Adrenal gland (tissue), 9 donors: ENCODE measurements at regions not wholly inside any gene's neighbourhood (a gene's known extent, or its start where the extent isn't known, plus 50 kb on each side); places are given as distances from the start of the nearest gene placed in this dataset.

Experiments
- DNase-seq, 7 donors: peaks; one replicate each; pipeline ENCODE4 v3.0.0-alpha.2; 2019 to 2020
- H3K27ac ChIP-seq, 5 donors: fragments of 200-600 bp; sonication (generic) in 4 of 5; 1 replicate in 3 of 5; 2 replicates in 2 of 5; pipeline versions ENCODE4 v1.5.1 to v1.8.0; 2016 to 2020; ENCODE audit warnings: mild to moderate bottlenecking in 1 of 5
- H3K27me3 ChIP-seq: fragments of 200-600 bp; 2 replicates; pipeline ENCODE4 v1.8.0; 2021
- H3K36me3 ChIP-seq, 2 donors: fragments of 200-600 bp; replicated peaks in 1 of 2; 1 replicate in 1 of 2; 2 replicates in 1 of 2; pipeline versions ENCODE4 v1.5.1 to v1.8.0; 2018 to 2022
- H3K4me1 ChIP-seq, 2 donors: fragments of 200-600 bp; replicated peaks in 1 of 2; 1 replicate in 1 of 2; 2 replicates in 1 of 2; pipeline versions ENCODE4 v1.5.1 to v1.8.0; 2018 to 2021
- H3K4me3 ChIP-seq, 4 donors: fragments of 200-600 bp; sonication (generic) in 3 of 4; one replicate each; pipeline ENCODE4 v1.5.1; 2016 to 2018
- H3K9me3 ChIP-seq, 3 donors: fragments of 200-600 bp; sonication (generic) in 1 of 3; replicated peaks in 1 of 3; 1 replicate in 2 of 3; 2 replicates in 1 of 3; pipeline versions ENCODE4 v1.5.1 to v1.8.0; 2016 to 2021
- POLR2A ChIP-seq, 2 donors: fragments of 450-650 bp; IDR thresholded peaks; one replicate each; pipeline ENCODE4 v1.6.1; 2017; ENCODE audit warnings: antibody characterized with exemption in 2 of 2, mild to moderate bottlenecking in 2 of 2, moderate library complexity in 1 of 2
- WGBS, 4 donors: extraction: QIAGEN DNeasy Blood & Tissue Kit in 2 of 4; methylation state at CpG; one replicate each; pipeline versions ENCODE4 v1.1.5 to v1.1.7; 2013 to 2017; 5-methylcytosine and 5-hydroxymethylcytosine counted together
- intact Hi-C, 2 donors: fragments of 100-400 bp; cut with DNase I; formaldehyde crosslinking; loops; one replicate each; pipeline versions ENCODE4 v1.14.1 to v1.15.0; 2022 to 2023
- TF ChIP-seq, protein P1 (sequence below), 6 experiments: fragments of 450-650 bp in 4 of 6; fragments of 200-600 bp in 2 of 6; sonication (generic) in 1 of 6; IDR thresholded peaks; 1 replicate in 5 of 6; 2 replicates in 1 of 6; pipeline versions ENCODE4 v1.5.1 to v1.8.0; 2016 to 2021; ENCODE audit warnings: antibody characterized with exemption in 6 of 6, mild to moderate bottlenecking in 2 of 6, moderate library complexity in 1 of 6
- donor health status: healthy with polysubstance abuse.
- donor health status: Bipolar disorder and iron deficiency.
- donor health status: DM: yes; HTN: yes; CAD: no.
- donor health status: DM: no; HTN: no; CAD: no.
- donor health status: DM: no; HTN: no; CAD: no.

DNA sequence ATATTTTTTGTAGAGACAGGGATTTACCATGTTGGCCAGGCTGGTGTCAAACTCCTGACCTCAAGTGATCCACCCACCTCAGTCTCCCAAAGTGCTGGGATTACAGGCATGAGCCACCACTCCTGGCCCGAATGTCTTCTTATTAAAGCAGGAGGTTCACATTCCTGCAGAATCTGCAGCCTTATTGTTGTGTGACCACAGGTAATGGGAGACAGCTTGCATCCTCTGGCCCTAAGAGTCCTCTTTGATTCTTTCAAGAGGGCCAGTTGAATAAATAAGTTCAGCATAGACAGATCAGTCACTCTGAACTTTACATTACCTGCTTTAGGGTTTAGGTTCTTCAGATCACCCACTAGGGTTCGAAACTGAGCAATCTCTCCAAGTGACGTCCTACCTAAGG is 172.9 kb upstream of the TOPAZ1 start:
- no peak overlapping the region for H3K4me3 ChIP-seq
- no peaks in the 10 kb centered on the region for H3K9me3 ChIP-seq
- WGBS, 4 donors: 80 to 93% (median 87%) methylated on average over 3 of the region's 3 CpGs
- H3K27me3 ChIP-seq: no peaks in the 10 kb centered on the region
- no peak overlapping the region for H3K27ac ChIP-seq
- no peaks in the 10 kb centered on the region for H3K36me3 ChIP-seq
- TF ChIP-seq POLR2A (IDR thresholded peaks at IDR 0.05): no peak
- TF ChIP-seq, protein P1, sequence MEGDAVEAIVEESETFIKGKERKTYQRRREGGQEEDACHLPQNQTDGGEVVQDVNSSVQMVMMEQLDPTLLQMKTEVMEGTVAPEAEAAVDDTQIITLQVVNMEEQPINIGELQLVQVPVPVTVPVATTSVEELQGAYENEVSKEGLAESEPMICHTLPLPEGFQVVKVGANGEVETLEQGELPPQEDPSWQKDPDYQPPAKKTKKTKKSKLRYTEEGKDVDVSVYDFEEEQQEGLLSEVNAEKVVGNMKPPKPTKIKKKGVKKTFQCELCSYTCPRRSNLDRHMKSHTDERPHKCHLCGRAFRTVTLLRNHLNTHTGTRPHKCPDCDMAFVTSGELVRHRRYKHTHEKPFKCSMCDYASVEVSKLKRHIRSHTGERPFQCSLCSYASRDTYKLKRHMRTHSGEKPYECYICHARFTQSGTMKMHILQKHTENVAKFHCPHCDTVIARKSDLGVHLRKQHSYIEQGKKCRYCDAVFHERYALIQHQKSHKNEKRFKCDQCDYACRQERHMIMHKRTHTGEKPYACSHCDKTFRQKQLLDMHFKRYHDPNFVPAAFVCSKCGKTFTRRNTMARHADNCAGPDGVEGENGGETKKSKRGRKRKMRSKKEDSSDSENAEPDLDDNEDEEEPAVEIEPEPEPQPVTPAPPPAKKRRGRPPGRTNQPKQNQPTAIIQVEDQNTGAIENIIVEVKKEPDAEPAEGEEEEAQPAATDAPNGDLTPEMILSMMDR (IDR thresholded peaks at IDR 0.05): no peak
- intact Hi-C loops: no loop called here
- no peaks in the 10 kb centered on the region for H3K4me1 ChIP-seq
- DNase-seq: no peak

DNA sequence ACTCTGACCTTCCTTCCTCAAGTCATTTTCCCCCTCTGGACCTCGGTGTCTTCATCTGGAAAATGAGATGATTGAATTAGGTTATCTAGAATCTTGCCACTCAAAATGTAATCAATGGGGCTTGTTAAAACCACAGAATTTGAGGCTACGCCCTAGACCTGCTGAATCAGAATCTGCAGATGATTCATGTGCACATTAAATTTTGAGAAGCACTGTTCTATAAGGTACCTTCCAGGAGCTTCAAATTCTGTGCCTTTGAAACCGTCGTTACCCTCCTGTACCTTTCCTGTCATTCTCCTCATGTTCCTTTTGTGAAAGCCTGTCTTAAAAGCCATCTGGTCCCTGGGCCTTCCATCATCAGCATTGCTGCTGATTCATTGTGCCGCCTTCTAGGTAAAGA is 172.4 kb upstream of the TOPAZ1 start:
- no peaks in the 10 kb centered on the region for H3K36me3 ChIP-seq
- H3K27me3 ChIP-seq: no peaks in the 10 kb centered on the region
- no peak overlapping the region for H3K4me3 ChIP-seq
- no peak for TF ChIP-seq POLR2A (IDR thresholded peaks at IDR 0.05)
- TF ChIP-seq, protein P1 (IDR thresholded peaks at IDR 0.05): no peak
- intact Hi-C loops: no loop called here
- no peaks in the 10 kb centered on the region for H3K9me3 ChIP-seq
- no peaks in the 10 kb centered on the region for H3K4me1 ChIP-seq
- WGBS, 4 donors: 60 to 76% (median 64%) methylated on average over 5 of the region's 5 CpGs
- no peak overlapping the region for H3K27ac ChIP-seq
- no peak for DNase-seq

- TF ChIP-seq POLR2A (IDR thresholded peaks at IDR 0.05): no peak
- TF ChIP-seq, protein P1 (IDR thresholded peaks at IDR 0.05): no peak
- H3K4me3 ChIP-seq: no peak overlapping the region
- H3K36me3 ChIP-seq: no peaks in the 10 kb centered on the region
- no peaks in the 10 kb centered on the region for H3K27me3 ChIP-seq
- intact Hi-C loops: no loop called here
- no peaks in the 10 kb centered on the region for H3K9me3 ChIP-seq
- no peak for DNase-seq
- no peaks in the 10 kb centered on the region for H3K4me1 ChIP-seq
- 84 to 90% (median 86%) methylated on average over 8 of the region's 8 CpGs for WGBS, 4 donors
- H3K27ac ChIP-seq: no peak overlapping the region
These were observed 170.7 kb upstream of the TOPAZ1 start for GRCh38 chr3:44070841-44071546.

GRCh38 chr3:44072601-44073540 is 168.8 kb upstream of the TOPAZ1 start:
- intact Hi-C loops: no loop called here
- Histone ChIP-seq H3K4me3 (no peak overlapping the region), H3K4me1 (no peaks in the 10 kb centered on the region), H3K36me3 (no peaks in the 10 kb centered on the region), H3K27me3 (no peaks in the 10 kb centered on the region), H3K9me3 (no peaks in the 10 kb centered on the region), H3K27ac (no peak overlapping the region)
- TF ChIP-seq, protein P1 (IDR thresholded peaks at IDR 0.05): no peak
- no peak for TF ChIP-seq POLR2A (IDR thresholded peaks at IDR 0.05)
- no peak for DNase-seq
- 85 to 91% (median 87%) methylated on average over 7 to 11 of the region's 11 CpGs for WGBS, 4 donors
